ENCODE measurements at regions not wholly inside any gene's neighbourhood (a gene's known extent, or its start where the extent isn't known, plus 50 kb on each side); places are given as distances from the start of the nearest gene placed in this dataset.

DNA sequence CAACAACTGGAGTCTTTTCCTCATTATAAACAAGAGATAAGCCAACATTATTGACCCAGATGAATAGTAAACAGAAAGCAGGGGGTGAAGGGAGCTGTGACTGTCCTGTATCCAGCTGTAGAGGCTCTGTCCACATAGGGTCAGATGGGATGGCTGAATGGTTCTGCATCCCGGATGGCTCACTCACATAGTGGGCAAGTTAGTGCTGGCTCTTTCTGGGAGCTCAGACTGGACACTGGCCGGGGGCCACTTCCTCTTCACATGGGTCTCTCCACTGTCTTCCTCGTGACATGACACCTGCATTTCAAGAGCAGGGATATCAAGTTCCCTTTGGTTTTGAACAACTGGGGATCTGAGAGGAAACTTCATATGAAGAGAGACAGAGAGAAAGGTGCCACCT lies 969.6 kb upstream of the TMEM132C start:
- Histone ChIP-seq H3K27me3 (ENCODE audit: control insufficient read depth, insufficient read depth, low read length) (no peaks in the 10 kb centered on the region), H3K27ac (ENCODE audit: low read depth, low read length) (no peak overlapping the region), H3K4me3 (ENCODE audit: low read depth, low read length) (no peak overlapping the region), H3K9me3 (ENCODE audit: control insufficient read depth, insufficient read depth, low read length) (no peaks in the 10 kb centered on the region), H3K36me3 (ENCODE audit: control insufficient read depth, insufficient read depth, low read length) (no peaks in the 10 kb centered on the region), H3K4me1 (ENCODE audit: control insufficient read depth, insufficient read depth, low read length) (no peaks in the 10 kb centered on the region)
- DNase-seq (ENCODE audit: low read depth in 4 of 6, low spot score in 6 of 6), result no peak
- 100% methylated on average over 1 of the region's 3 CpGs for WGBS (ENCODE audit: insufficient coverage)

GRCh38 chr12:127300075-127300474 lies 966.9 kb upstream of the TMEM132C start:
- DNase-seq (ENCODE audit: low read depth in 4 of 6, low spot score in 6 of 6), result peak in 1 of 6 donors; percentile 26

DNA sequence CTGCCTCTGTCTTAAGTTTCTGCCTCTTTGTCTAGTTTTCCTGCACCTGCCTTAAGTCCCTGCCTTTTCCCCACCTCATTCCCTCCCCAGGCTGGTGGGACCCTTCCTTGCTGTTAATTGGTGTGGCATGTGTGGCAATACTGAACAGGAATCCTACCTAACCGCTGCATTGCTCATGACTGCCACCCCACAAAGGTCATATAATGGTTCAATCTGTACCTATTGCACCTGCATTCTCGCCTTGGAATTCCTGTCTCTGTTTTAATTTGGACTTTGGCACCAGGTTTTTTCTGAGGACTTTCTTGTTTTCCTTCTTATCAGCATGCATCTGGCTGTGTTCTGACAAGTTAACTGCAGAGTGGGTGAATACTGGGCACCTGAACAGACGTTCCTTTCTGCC lies 966.2 kb upstream of the TMEM132C start:
- H3K27ac ChIP-seq (ENCODE audit: low read depth, low read length), result no peak overlapping the region
- 87% methylated on average over 3 of the region's 3 CpGs for WGBS (ENCODE audit: insufficient coverage)
- no peak overlapping the region for H3K4me3 ChIP-seq (ENCODE audit: low read depth, low read length)
- H3K9me3 ChIP-seq (ENCODE audit: control insufficient read depth, insufficient read depth, low read length), result no peaks in the 10 kb centered on the region
- no peaks in the 10 kb centered on the region for H3K4me1 ChIP-seq (ENCODE audit: control insufficient read depth, insufficient read depth, low read length)
- H3K36me3 ChIP-seq (ENCODE audit: control insufficient read depth, insufficient read depth, low read length), result no peaks in the 10 kb centered on the region
- no peak for DNase-seq (ENCODE audit: low read depth in 4 of 6, low spot score in 6 of 6)
- no peaks in the 10 kb centered on the region for H3K27me3 ChIP-seq (ENCODE audit: control insufficient read depth, insufficient read depth, low read length)

More at GRCh38 chr12:127300075-127300474, 966.9 kb upstream of the TMEM132C start:
- Histone ChIP-seq H3K36me3 (ENCODE audit: control insufficient read depth, insufficient read depth, low read length) (no peaks in the 10 kb centered on the region), H3K9me3 (ENCODE audit: control insufficient read depth, insufficient read depth, low read length) (no peaks in the 10 kb centered on the region), H3K4me3 (ENCODE audit: low read depth, low read length) (no peak overlapping the region), H3K4me1 (ENCODE audit: control insufficient read depth, insufficient read depth, low read length) (no peaks in the 10 kb centered on the region), H3K27ac (ENCODE audit: low read depth, low read length) (no peak overlapping the region), H3K27me3 (ENCODE audit: control insufficient read depth, insufficient read depth, low read length) (no peaks in the 10 kb centered on the region)
- 84% methylated on average over 3 of the region's 4 CpGs for WGBS (ENCODE audit: insufficient coverage)

DNA sequence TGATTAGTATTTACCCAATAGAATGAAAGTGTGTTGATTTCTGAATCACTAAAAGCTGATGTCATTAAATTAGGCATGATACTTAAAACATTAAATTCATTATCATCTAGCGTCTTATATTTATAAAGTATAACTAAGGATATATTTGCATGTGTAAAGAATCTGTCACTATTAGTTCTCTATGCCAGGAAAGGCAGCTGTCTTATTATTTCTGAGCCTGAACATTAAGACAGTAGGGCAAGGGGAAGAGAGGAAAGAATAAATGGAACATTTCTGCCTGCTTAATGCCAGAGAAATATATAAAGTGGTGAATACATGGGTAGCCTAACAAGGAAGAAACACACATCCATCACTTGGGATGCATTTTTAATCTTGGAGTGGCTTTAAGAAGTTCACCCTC lies 965.1 kb upstream of the TMEM132C start:
- Histone ChIP-seq H3K9me3 (ENCODE audit: control insufficient read depth, insufficient read depth, low read length) (no peaks in the 10 kb centered on the region), H3K4me1 (ENCODE audit: control insufficient read depth, insufficient read depth, low read length) (no peaks in the 10 kb centered on the region), H3K27ac (ENCODE audit: low read depth, low read length) (no peak overlapping the region), H3K4me3 (ENCODE audit: low read depth, low read length) (no peak overlapping the region), H3K27me3 (ENCODE audit: control insufficient read depth, insufficient read depth, low read length) (no peaks in the 10 kb centered on the region), H3K36me3 (ENCODE audit: control insufficient read depth, insufficient read depth, low read length) (no peaks in the 10 kb centered on the region)
- DNase-seq (ENCODE audit: low read depth in 4 of 6, low spot score in 6 of 6), result peak in 2 of 6 donors; percentile 28 to 57
- no CpG with 5 or more reads among the region's 1 CpG for WGBS (ENCODE audit: insufficient coverage)

DNA sequence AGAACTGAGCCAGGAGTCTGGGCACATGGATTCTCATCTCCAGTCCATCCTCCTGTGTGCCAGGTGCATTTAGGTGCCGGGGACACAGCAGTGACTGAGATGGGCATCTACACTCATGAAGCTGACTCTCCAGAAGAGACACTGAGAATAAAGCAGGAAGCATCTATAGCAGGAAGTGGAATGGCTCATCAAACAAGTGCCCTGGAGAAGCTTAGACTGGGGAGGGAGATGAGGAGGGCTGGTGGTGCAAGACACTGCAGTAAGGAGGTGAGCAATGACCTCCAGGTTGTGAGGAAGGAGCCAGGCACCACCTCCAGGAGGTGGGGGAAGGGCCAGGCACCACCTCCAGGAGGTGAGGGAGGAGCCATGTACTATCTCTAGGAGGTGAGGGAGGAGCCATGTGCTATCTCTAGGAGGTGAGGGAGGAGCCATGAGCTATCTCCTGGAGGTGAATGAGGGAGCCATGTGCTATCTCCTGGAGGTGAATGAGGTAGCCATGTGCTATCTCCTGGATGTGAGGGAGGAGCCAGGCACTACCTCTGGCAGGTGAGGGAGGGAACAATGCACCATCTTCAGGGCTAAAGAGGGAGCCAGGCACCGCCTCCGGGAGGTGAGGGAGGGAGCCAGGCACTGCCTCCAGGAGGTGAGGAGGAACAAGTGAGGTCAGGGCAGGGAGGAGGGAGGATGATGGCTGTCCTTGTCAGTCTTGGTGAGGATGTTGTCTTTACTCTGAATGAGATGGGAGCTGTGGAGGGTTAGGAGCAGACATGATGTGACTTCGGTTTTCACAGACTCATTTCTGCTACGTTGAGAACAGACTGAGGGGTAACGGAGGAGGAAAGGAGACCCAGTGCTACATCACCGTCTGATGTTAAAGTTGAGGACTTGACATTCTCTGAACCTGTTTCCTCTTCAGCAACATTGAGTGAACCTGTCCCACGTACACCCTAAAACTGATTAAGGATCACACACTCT lies 961.9 kb upstream of the TMEM132C start:
- DNase-seq (ENCODE audit: low read depth in 4 of 6, low spot score in 6 of 6), result no peak
- 96% methylated on average over 7 of the region's 8 CpGs for WGBS (ENCODE audit: insufficient coverage)
- Histone ChIP-seq H3K27me3 (ENCODE audit: control insufficient read depth, insufficient read depth, low read length) (no peaks in the 10 kb centered on the region), H3K9me3 (ENCODE audit: control insufficient read depth, insufficient read depth, low read length) (no peaks in the 10 kb centered on the region), H3K4me1 (ENCODE audit: control insufficient read depth, insufficient read depth, low read length) (no peaks in the 10 kb centered on the region), H3K36me3 (ENCODE audit: control insufficient read depth, insufficient read depth, low read length) (no peaks in the 10 kb centered on the region), H3K4me3 (ENCODE audit: low read depth, low read length) (no peak overlapping the region), H3K27ac (ENCODE audit: low read depth, low read length) (no peak overlapping the region)

DNA sequence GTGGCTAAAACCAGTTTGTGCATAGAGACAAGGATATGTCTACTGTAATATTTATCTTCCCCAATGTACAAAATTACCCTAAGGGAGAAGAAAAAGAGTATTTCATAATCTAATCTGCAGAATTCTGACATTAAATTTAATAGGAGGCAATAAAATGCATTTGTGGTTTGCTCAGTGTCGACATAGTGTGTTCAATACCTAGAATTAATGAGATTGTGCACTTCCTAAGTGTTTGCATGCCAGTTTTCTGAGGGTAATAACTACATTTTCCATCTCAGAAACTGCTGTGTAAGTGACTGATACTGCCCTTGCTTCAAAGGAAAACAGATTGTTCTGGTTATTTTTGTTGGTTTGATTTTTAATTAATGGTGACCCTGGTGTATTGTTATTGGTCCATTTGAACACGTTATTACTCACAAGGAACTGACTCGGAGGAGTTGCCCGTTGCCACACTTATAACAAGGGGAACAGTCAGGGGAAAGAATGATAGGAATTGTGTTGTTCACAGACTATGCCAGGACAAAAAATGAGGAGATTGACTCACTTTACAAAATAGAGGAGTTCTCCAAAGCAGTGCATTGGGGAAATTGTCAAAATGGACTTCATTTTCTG lies 960.3 kb upstream of the TMEM132C start:
- Histone ChIP-seq H3K36me3 (ENCODE audit: control insufficient read depth, insufficient read depth, low read length) (no peaks in the 10 kb centered on the region), H3K27ac (ENCODE audit: low read depth, low read length) (no peak overlapping the region), H3K9me3 (ENCODE audit: control insufficient read depth, insufficient read depth, low read length) (no peaks in the 10 kb centered on the region), H3K27me3 (ENCODE audit: control insufficient read depth, insufficient read depth, low read length) (no peaks in the 10 kb centered on the region), H3K4me3 (ENCODE audit: low read depth, low read length) (no peak overlapping the region), H3K4me1 (ENCODE audit: control insufficient read depth, insufficient read depth, low read length) (no peaks in the 10 kb centered on the region)
- DNase-seq (ENCODE audit: low read depth in 4 of 6, low spot score in 6 of 6), result peak in 1 of 6 donors; percentile 27
- 40% methylated on average over 1 of the region's 4 CpGs for WGBS (ENCODE audit: insufficient coverage)

- WGBS (ENCODE audit: insufficient coverage), result 100% methylated on average over 4 of the region's 6 CpGs
- no peak overlapping the region for H3K4me3 ChIP-seq (ENCODE audit: low read depth, low read length)
- H3K4me1 ChIP-seq (ENCODE audit: control insufficient read depth, insufficient read depth, low read length), result no peaks in the 10 kb centered on the region
- no peak overlapping the region for H3K27ac ChIP-seq (ENCODE audit: low read depth, low read length)
- no peak for DNase-seq (ENCODE audit: low read depth in 4 of 6, low spot score in 6 of 6)
- no peaks in the 10 kb centered on the region for H3K9me3 ChIP-seq (ENCODE audit: control insufficient read depth, insufficient read depth, low read length)
- H3K36me3 ChIP-seq (ENCODE audit: control insufficient read depth, insufficient read depth, low read length), result no peaks in the 10 kb centered on the region
- H3K27me3 ChIP-seq (ENCODE audit: control insufficient read depth, insufficient read depth, low read length), result no peaks in the 10 kb centered on the region
These were observed 959.4 kb upstream of the TMEM132C start for GRCh38 chr12:127307528-127307927.

DNA sequence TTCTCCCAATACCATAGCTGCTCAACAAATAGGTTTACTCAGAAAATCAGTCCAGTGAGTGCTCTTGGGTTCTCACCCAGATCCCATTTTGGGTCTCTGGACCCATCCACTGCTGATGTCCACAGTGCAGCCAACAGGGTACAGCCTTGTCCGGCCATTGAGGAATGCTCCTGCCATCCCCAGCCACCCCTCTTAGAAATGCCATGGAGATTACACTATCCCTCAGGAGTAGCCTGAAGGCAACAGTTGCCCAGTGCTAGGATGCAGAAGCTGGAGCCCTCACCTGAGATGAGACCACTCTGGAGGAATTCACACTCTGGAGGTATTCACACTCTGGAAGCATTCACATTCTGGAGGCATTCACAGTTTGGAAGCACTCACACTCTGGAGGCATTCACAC lies 958.8 kb upstream of the TMEM132C start:
- H3K27me3 ChIP-seq (ENCODE audit: control insufficient read depth, insufficient read depth, low read length), result no peaks in the 10 kb centered on the region
- H3K4me3 ChIP-seq (ENCODE audit: low read depth, low read length), result no peak overlapping the region
- no peaks in the 10 kb centered on the region for H3K9me3 ChIP-seq (ENCODE audit: control insufficient read depth, insufficient read depth, low read length)
- no peak for DNase-seq (ENCODE audit: low read depth in 4 of 6, low spot score in 6 of 6)
- H3K36me3 ChIP-seq (ENCODE audit: control insufficient read depth, insufficient read depth, low read length), result no peaks in the 10 kb centered on the region
- 100% methylated on average over 1 of the region's 1 CpG for WGBS (ENCODE audit: insufficient coverage)
- no peak overlapping the region for H3K27ac ChIP-seq (ENCODE audit: low read depth, low read length)
- no peaks in the 10 kb centered on the region for H3K4me1 ChIP-seq (ENCODE audit: control insufficient read depth, insufficient read depth, low read length)

DNA sequence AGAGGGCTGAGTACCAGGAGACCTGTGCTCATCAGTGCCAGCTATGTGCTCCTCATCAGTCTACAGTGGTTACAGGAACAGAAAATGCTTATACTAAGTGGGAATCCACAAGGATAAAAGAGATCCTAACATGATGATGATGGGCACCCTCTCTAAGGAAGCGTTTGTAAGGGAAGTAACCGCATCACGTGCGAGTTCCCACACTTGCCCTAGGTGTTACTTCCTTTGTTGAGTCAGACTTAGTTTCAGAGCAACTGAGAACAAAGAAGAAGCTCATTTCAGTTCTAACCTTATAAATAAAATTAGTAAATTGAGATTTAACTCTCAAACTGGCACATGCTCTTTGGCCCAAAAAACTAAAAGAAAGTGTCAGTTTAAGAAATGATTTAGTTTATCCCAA lies 956.4 kb upstream of the TMEM132C start:
- Histone ChIP-seq H3K27me3 (ENCODE audit: control insufficient read depth, insufficient read depth, low read length) (no peaks in the 10 kb centered on the region), H3K27ac (ENCODE audit: low read depth, low read length) (no peak overlapping the region), H3K9me3 (ENCODE audit: control insufficient read depth, insufficient read depth, low read length) (peaks cover 3% of the 10 kb centered on the region), H3K4me1 (ENCODE audit: control insufficient read depth, insufficient read depth, low read length) (no peaks in the 10 kb centered on the region), H3K36me3 (ENCODE audit: control insufficient read depth, insufficient read depth, low read length) (no peaks in the 10 kb centered on the region), H3K4me3 (ENCODE audit: low read depth, low read length) (no peak overlapping the region)
- no peak for DNase-seq (ENCODE audit: low read depth in 4 of 6, low spot score in 6 of 6)
- no CpG with 5 or more reads among the region's 4 CpGs for WGBS (ENCODE audit: insufficient coverage)

All from spinal cord (tissue), 9 donors.